ENCODE measurements at regions not wholly inside any gene's neighbourhood (a gene's known extent, or its start where the extent isn't known, plus 50 kb on each side); places are given as distances from the start of the nearest gene placed in this dataset.

DNA sequence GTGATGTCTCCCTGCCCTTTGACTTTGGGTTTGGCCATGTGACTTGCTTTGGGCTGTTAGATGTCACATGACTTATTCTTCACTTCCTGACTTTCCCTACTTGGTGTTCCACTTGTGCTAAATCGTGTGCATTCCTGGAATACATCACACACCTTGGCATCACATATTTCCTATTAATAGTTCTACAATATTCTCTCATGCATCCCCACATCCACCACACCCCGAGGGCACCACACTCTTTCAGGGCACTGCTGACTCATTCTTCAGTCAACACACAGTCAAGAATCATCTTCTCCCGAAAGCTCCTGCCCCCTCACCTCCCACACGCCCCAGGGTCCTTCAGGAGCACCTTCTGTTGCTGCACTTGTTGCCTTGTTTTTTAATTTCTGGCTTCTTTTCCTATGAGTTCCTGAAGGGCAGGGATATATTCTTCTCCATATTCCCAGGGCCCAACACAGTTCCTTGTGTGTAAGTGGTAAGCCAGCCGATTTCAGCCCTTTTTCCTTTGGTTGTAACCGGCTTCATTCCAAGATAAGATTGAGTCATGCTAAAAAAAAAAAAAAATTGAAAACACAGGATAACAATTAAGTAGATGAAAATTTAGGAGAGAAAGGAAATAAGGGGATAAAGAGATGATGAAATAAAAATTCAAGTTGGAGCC, 341.4 kb downstream of the SLC4A3 start:
- DNase-seq (ENCODE audit: insufficient read length, low spot score) (no peak), FAIRE-seq (no peak)
- TF ChIP-seq, protein P1, sequence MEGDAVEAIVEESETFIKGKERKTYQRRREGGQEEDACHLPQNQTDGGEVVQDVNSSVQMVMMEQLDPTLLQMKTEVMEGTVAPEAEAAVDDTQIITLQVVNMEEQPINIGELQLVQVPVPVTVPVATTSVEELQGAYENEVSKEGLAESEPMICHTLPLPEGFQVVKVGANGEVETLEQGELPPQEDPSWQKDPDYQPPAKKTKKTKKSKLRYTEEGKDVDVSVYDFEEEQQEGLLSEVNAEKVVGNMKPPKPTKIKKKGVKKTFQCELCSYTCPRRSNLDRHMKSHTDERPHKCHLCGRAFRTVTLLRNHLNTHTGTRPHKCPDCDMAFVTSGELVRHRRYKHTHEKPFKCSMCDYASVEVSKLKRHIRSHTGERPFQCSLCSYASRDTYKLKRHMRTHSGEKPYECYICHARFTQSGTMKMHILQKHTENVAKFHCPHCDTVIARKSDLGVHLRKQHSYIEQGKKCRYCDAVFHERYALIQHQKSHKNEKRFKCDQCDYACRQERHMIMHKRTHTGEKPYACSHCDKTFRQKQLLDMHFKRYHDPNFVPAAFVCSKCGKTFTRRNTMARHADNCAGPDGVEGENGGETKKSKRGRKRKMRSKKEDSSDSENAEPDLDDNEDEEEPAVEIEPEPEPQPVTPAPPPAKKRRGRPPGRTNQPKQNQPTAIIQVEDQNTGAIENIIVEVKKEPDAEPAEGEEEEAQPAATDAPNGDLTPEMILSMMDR (IDR thresholded peaks at IDR 0.05; ENCODE audit: insufficient read depth, missing control alignments): no peak

DNA sequence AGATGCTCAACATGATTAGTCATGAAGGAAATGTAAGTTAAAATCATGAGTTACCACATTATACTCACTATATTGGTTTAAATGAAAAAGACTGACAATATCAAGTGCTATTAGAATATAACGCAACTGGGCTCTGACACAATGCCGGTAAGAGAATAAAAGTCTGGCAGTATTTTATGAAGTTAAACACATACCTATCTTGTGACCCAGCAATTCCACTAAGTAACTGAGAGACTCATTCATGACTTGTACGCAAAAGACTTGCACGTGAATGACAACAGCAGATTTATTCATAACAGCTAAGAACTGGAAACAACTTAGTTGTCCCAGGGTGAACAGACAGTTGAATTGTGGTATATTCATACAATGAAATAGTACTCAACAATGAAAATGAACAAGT, 342.1 kb downstream of the SLC4A3 start:
- no peak for FAIRE-seq
- TF ChIP-seq, protein P1 (IDR thresholded peaks at IDR 0.05; ENCODE audit: insufficient read depth, missing control alignments): no peak

DNA sequence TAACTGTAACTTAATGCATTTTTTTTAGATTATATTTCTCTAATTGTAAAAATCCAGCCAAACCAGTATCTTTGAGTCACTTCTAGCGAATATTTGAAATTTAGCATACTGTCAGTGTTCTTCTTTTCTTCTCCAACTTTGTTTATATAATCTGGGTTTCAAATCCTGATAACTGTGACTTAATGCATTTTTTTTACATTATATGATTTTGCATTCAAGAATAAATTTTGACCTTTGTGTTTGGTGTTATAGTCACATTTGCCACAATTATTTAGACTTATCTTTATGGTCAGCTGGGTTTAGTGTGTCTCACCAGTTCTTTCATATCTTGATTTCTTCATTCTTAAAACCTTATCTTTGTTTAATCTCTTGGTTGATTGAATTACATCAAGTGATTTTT, 345.7 kb downstream of the SLC4A3 start:
- no peak for FAIRE-seq
- no peak for DNase-seq (ENCODE audit: insufficient read length, low spot score)
- TF ChIP-seq, protein P1 (IDR thresholded peaks at IDR 0.05; ENCODE audit: insufficient read depth, missing control alignments): no peak

More for the DNA sequence above, 342.1 kb downstream of the SLC4A3 start:
- no peak for DNase-seq (ENCODE audit: insufficient read length, low spot score)

DNA sequence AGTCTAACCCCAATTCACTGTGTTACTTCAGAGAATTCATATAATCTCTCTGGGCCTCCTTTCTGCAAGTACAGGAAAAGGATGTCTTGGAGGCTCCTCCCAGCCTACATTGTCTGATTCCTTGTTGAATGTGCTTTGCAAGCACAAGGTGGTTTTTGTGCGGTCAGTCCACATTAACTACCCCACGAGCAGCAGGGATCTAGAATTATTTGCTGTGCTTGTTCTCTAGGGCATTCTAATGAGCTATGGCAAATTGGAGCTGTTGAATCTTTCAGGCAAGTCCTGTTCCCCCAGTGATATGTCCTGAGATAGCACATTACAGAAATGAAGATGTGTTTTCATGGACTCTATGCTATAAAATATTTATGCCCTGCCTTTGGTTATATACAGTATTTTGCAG, 349.4 kb downstream of the SLC4A3 start:
- TF ChIP-seq, protein P1 (IDR thresholded peaks at IDR 0.05; ENCODE audit: insufficient read depth, missing control alignments): no peak
- no peak for DNase-seq (ENCODE audit: insufficient read length, low spot score)
- no peak for FAIRE-seq

DNA sequence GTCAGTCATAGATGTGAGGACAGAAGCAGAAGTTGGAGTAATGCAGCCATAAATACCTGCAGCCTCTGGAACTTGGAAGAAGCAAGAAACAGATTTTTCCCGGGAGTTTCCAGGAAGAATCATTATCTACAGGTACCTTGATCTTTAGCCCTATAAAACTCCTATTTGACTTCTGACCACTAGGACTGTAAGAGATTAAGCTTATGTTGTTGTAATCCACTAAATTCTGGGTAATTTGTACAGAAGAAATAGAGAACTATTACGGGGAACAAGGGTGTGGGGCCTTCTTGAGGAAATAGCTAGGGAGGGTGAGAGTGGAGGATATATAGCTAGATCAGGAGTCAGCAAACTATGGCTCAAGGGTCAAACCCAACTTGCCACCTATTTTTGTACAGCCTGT, 353.2 kb downstream of the SLC4A3 start:
- TF ChIP-seq, protein P1 (IDR thresholded peaks at IDR 0.05; ENCODE audit: insufficient read depth, missing control alignments): no peak
- no peak for DNase-seq (ENCODE audit: insufficient read length, low spot score)
- no peak for FAIRE-seq

DNA sequence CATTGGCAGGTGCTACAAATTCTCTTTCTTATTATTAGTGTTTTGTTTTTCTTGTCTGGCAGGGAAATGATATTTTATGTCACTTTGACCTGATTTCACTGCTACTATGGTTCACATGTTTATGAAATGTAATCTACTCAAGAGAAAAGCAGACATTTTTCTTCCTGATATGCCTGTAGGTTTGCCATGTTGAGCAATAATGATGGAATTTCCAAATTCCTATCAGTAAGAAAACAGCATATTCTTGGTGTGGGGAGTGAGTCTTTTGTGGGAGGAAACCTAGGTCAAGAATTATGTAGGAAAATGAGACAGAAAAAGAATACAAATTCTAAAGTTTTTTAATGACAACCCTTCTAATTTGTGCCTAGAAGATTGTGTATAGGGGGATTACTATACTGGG, 356.4 kb downstream of the SLC4A3 start:
- TF ChIP-seq, protein P1 (IDR thresholded peaks at IDR 0.05; ENCODE audit: insufficient read depth, missing control alignments): no peak
- DNase-seq (ENCODE audit: insufficient read length, low spot score) (no peak), FAIRE-seq (no peak)

DNA sequence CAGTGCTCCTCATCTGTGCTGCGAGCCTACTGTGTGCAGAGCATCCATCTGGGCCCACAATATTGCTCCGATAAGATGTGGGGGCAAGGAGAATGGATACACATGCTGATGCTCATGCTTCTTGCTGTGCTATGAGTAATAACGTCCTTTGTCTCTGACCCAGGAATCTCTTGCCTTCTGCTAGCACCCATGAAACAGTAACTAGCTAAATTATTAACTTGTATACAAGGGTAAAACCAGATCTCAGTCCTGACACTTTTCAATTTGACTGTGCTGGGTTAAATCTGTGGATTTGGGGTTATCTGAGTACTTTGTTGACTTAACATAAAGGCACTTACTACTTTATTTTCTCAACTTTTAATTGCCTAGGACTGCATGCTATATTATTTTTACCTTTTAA, 357.6 kb downstream of the SLC4A3 start:
- FAIRE-seq (no peak), DNase-seq (ENCODE audit: insufficient read length, low spot score) (no peak)
- TF ChIP-seq, protein P1 (IDR thresholded peaks at IDR 0.05; ENCODE audit: insufficient read depth, missing control alignments): no peak
